Suppressor macrophage treated with lipopolysaccharide for 1 hour (primary cell): ENCODE measurements at regions not wholly inside any gene's neighbourhood (a gene's known extent, or its start where the extent isn't known, plus 50 kb on each side); places are given as distances from the start of the nearest gene placed in this dataset.
"Not testable (repeated sequence)": the region's sequence is repeated elsewhere in the genome, so short reads cannot be mapped to it uniquely, and the experiment has no call there.

Experiments
- DNase-seq, 3 donors: peaks; one replicate each; pipeline ENCODE4 v3.0.0-alpha.2; 2020 to 2022

DNA sequence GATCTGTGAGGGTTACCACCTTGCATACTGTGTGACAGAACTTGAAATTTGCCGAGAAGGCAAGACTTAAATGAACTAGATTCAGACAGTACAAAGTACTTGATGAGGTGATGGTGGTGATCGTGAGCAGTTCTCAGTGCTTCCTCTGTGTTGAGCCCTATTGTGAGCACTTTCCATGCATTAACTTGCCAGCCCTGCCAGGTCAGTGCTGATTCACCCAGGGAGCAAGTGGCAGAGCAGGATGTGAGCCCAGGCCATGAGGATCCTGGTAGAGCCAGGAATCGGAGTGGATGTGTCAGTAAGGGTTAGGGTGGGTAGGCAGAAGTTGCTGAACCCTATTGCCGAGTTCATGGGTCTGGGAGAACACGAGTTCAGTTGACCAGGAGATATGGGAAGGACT is 4545.7 kb upstream of the TPTE start:
- DNase-seq: not testable (repeated sequence)

DNA sequence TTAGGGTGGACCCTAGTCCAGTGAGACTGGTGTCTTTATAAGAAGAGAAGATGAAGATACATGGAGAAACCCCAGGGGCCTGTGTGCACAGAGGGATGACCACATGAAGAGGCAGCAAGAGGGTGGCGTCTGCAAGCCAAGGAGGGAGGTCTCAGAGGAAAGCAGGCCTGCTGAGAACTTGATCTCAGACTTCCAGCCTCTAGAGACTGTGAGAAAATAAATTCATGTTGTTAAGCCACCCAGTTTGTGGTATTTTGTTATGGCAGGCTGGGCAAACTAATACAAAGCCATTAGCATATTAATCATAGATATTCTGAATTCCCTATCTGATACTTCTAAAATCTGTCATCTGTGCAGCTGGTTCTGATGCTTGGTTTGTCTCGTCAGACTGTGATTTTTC is 4523.8 kb upstream of the TPTE start:
- not testable (repeated sequence) for DNase-seq

GRCh38 chr21:6015422-6016057 is 4505.8 kb upstream of the TPTE start:
- not testable (repeated sequence) for DNase-seq

- DNase-seq: not testable (repeated sequence)
Observed at GRCh38 chr21:6020460-6020859, 4500.9 kb upstream of the TPTE start.

GRCh38 chr21:6020953-6021716 is 4500.2 kb upstream of the TPTE start:
- DNase-seq: not testable (repeated sequence)

- DNase-seq: not testable (repeated sequence)
Observed at GRCh38 chr21:6021717-6022270, 4499.6 kb upstream of the TPTE start.

- DNase-seq: not testable (repeated sequence)
Observed at GRCh38 chr21:6023331-6023730, 4498.1 kb upstream of the TPTE start.

- not testable (repeated sequence) for DNase-seq
Observed at GRCh38 chr21:6025139-6025538, 4496.2 kb upstream of the TPTE start.

DNA sequence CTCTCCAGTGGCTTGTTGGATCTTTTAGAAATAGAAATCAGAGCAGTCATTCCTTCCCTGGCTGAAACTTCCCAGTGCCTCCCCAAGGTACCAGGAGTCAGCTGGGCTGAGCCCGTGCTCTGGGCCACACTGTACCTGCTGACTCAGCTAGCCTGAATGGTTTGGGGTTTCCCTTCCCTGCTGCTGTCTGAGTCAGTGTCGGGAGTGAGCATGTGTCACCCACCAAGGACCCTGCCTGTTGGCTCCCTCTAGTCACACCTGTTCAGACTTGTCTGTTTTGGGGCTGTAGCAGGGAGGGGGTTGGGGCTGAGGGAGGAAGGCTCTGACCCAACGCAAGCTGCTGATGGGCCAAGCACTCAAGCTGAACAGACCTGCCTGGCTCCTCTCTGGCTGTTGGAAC is 4493.9 kb upstream of the TPTE start:
- not testable (repeated sequence) for DNase-seq

DNA sequence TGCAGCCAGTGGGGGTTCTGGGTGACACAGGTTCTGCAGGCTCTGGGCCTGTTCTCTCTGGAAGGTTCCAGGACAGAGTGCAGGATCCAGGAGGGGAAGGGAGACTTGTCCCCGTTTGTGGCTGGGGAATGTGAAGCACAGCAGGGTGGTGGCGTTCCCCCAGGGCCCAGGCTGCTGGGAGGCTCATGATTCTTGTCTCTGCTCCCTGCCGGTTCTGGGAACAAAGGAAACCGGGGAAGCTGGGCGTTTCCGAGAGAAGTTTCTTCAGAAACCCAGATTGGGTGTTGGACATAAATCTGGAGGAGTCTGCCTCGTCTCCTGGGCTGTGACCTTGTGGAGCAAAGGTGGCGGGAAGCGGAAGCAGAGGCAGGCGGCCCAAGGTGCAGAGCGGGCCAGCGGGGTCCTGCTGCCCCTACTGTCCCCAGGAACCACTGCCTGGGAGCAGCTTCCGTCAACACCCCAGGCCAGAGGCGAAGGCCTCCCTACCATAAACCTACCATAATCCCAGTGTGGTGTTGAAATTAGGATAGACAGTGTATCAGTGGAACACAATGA is 4487.2 kb upstream of the TPTE start:
- not testable (repeated sequence) for DNase-seq

DNA sequence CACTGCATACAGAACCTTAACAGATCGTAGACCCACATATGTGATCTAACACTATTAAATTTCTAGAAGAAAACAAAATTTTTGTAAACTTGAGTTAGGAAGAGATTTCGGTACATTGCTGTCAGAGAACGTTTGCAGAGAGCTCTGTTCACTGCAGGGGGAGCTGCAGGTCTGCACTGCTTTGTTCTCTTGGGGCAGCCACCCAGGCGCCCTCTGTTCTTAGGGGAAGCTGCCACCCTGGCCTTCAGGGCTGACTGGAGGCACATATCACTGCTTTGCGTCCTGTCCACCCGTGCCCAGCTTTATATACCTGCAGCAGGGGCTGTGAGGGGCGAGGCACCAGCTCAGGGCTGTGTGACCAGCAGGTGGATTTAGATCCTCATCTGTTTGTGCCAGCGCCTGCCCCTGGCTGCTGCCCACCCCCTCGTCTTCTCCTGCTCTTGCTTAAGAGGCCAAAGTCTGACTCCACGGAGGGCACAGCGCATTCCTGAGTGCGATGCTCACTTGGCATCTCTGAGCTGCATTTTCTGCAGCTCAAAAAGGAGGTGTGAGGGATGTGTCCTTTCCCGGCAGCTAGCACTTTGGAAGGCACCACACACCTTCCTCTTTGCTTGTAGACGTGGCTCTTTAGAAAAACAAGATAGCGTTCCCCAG is 4486.4 kb upstream of the TPTE start:
- not testable (repeated sequence) for DNase-seq

DNA sequence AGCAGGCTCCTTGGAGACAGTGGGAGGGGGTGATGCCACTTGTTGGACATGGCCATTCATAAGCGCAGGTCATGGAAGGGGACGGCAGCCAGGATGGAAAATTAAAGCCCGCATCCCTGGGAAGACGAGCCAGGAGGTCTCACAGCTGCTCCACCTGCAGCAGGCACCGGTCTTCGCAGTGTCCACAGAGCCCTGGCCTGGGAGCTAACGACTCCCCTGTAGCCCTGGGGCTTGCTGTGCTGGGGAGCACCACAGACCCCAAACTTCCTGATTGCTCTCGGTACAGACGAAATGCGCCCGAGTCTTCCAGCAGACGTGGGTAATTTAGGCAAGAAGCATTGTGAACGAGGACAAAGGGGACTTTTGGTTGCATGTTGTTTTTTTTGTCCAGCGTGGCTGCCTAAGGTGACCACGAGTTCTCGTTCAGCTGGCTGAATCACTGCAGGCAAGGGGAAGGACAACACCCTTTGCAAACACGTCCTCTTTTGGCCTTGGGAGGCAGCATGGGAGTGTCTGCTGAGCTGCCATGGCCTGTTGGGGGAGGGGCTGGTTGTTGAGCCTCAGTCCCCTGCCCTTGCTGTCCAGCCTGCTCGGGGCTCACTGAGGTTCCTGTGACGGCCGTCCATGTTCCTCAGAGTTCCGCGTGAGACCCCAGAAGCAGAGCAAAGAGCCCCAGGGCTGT is 4485.8 kb upstream of the TPTE start:
- DNase-seq: not testable (repeated sequence)

GRCh38 chr21:6039224-6039623 is 4482.2 kb upstream of the TPTE start:
- not testable (repeated sequence) for DNase-seq

GRCh38 chr21:6040095-6040494 is 4481.3 kb upstream of the TPTE start:
- DNase-seq: not testable (repeated sequence)

GRCh38 chr21:6043430-6044275 is 4477.7 kb upstream of the TPTE start:
- DNase-seq: not testable (repeated sequence)

- DNase-seq: not testable (repeated sequence)
Observed at GRCh38 chr21:6044695-6045094, 4476.7 kb upstream of the TPTE start.

DNA sequence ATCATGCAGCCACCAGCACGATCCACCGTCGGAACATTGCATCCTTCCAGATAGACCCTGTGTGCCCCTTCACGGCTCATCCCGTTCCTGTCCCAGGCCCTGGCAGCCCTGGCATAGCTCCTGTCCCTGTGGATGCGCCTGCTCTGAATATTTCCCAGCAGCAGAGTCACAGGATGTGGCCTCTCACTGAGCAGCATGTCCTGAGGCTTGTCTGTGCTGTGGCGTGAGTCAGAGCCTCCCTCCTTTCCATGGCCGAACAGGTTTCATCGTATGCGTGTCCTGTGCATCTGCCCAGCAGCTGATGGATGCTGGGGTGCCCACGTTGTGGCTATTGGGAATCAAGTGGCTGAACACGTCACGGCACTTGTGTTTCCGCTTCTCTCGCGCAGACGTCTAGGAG is 4471.5 kb upstream of the TPTE start:
- DNase-seq: not testable (repeated sequence)

GRCh38 chr21:6052109-6052508 is 4469.3 kb upstream of the TPTE start:
- DNase-seq: not testable (repeated sequence)

DNA sequence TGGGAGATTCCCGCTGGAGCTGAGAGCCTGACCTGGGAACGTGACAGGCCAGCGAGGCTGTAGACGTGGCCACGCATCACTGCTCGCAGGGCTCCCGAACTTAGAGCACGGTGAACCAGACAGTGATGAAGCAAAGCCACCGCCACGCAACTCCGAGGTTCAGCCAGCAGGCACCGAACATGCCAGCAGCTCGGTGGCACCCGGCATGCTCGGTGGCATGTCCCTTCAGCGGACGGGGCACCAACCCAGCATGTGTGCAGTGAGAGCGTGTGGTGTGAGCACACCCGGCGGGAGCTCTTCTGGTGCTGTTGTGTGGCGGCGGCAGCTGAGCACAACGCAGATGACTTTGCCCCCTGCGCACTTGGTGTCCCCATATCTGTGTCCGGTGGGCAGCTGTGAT is 4468.2 kb upstream of the TPTE start:
- DNase-seq: not testable (repeated sequence)

- not testable (repeated sequence) for DNase-seq
Observed at GRCh38 chr21:6058997-6059396, 4462.4 kb upstream of the TPTE start.

GRCh38 chr21:6060054-6060681 is 4461.2 kb upstream of the TPTE start:
- not testable (repeated sequence) for DNase-seq
